Lower leg skin (tissue), 4 donors: ENCODE measurements at regions not wholly inside any gene's neighbourhood (a gene's known extent, or its start where the extent isn't known, plus 50 kb on each side); places are given as distances from the start of the nearest gene placed in this dataset.

Experiments used
- DNase-seq, 2 donors: peaks; one replicate each; pipeline ENCODE4 v3.0.0-alpha.2; 2019; ENCODE audit warnings: low spot score in 2 of 2
- H3K4me3 ChIP-seq: fragments of 200-600 bp; sonication (generic); 2 replicates; pipeline ENCODE4 v1.5.1; 2017; ENCODE audit warnings: mild to moderate bottlenecking, low read depth; ENCODE audit not compliant: poor library complexity, severe bottlenecking
- POLR2A ChIP-seq, 2 donors: fragments of 450-650 bp; IDR thresholded peaks; one replicate each; pipeline ENCODE4 v1.6.1; 2016 to 2017; ENCODE audit warnings: antibody characterized with exemption in 2 of 2, mild to moderate bottlenecking in 1 of 2, moderate library complexity in 1 of 2
- WGBS, 2 donors: methylation state at CpG; one replicate each; pipeline ENCODE4 v1.1.5; 2018; 5-methylcytosine and 5-hydroxymethylcytosine counted together
- intact Hi-C: fragments of 100-400 bp; cut with DNase I; formaldehyde crosslinking; loops from one replicate; pipeline ENCODE4 v1.15.0; 2023; ENCODE audit warnings: low total_unique reads
- TF ChIP-seq, protein P1 (sequence below), 3 donors: fragments of 450-650 bp; IDR thresholded peaks; one replicate each; pipeline ENCODE4 v1.5.1; 2016; ENCODE audit warnings: antibody characterized with exemption in 3 of 3, mild to moderate bottlenecking in 3 of 3, moderate library complexity in 2 of 3

DNA sequence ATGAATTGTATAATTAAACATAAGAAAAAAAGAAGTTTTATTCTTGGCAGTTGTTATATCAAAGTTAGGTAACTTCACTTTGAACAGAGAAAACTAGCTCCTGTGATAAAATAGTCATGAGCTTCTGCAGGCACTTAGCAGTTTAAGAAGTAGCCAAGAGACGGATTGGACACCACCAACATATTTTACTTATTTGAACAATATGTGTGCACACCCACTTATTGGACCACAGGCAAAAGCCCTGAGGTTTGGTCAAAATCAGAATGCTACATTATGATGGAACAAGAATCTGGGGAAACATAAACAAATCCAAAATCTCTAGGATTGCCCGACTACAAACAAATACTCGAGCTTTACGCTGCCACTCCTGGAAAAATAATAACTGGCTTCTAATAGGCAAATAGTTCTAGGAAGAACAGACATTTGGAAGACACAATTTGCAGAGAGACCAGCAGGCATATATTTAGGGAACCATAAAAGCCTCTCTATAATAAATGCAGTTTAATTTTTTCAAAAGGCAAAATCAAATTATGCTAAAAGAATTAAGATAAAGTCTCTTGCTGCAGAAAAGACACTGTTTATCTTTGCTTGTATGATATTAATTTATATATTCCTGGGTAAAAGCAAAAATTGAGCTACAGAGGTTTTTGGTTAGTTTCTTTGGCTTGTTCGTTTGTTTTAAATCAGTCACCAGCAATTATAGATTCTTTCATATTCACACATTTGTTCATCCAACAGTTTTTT, 117.9 kb downstream of the CDC42EP3 start:
- no peak for DNase-seq

DNA sequence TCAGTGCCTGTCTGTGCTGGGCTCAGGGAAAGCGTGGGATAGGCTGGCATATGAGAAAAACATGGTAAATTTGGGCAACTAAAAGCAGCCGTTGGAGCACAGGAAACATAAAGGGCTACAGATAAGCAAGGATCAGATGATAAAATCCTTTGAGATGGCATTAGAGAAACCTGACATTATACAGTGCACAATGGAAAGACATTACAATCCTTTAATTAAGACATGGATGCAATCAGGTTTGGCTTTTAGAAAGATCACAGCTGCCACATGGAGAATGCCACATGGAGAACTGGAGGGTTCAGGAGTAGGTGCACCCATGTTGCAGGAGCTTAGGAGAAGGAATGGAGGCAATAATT, 117.3 kb downstream of the CDC42EP3 start:
- intact Hi-C loops = no loop called here
- WGBS, 2 donors = 62% methylated on average over 2 of the region's 2 CpGs
- H3K4me3 ChIP-seq = no peak overlapping the region
- no peak for DNase-seq
- TF ChIP-seq, protein P1, sequence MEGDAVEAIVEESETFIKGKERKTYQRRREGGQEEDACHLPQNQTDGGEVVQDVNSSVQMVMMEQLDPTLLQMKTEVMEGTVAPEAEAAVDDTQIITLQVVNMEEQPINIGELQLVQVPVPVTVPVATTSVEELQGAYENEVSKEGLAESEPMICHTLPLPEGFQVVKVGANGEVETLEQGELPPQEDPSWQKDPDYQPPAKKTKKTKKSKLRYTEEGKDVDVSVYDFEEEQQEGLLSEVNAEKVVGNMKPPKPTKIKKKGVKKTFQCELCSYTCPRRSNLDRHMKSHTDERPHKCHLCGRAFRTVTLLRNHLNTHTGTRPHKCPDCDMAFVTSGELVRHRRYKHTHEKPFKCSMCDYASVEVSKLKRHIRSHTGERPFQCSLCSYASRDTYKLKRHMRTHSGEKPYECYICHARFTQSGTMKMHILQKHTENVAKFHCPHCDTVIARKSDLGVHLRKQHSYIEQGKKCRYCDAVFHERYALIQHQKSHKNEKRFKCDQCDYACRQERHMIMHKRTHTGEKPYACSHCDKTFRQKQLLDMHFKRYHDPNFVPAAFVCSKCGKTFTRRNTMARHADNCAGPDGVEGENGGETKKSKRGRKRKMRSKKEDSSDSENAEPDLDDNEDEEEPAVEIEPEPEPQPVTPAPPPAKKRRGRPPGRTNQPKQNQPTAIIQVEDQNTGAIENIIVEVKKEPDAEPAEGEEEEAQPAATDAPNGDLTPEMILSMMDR (IDR thresholded peaks at IDR 0.05) = no peak
- no peak for TF ChIP-seq POLR2A (IDR thresholded peaks at IDR 0.05)

More for the DNA sequence above, 117.9 kb downstream of the CDC42EP3 start:
- no peak overlapping the region for H3K4me3 ChIP-seq
- WGBS, 2 donors = 59 to 62% methylated on average over 5 of the region's 5 CpGs
- TF ChIP-seq, protein P1 (IDR thresholded peaks at IDR 0.05) = no peak
- no peak for TF ChIP-seq POLR2A (IDR thresholded peaks at IDR 0.05)
- intact Hi-C loops = loop anchor here (2.0 kb wide), 1 partner anchor 19 kb away; no protein-coding TSS in a partner anchor

DNA sequence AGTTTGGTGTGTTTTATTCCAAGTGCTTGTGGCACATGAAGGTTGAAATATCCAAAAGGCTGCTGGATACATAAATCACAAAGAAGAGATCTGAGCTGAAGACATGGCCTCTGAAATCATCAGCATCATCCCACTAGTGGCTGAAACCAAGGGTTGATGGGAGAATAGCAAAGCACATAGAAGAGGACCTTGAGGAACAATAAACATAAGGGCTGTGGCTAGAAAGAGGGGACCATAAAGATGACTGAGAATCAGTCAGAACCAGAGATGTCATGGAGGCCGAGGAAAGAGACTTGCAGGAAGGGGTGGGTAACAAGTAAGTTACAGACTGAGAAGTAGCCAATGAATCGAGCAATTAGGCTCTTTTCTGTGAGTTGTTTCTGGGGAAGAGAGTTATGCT, 116.8 kb downstream of the CDC42EP3 start:
- no peak for DNase-seq
- no peak for TF ChIP-seq POLR2A (IDR thresholded peaks at IDR 0.05)
- TF ChIP-seq, protein P1 (IDR thresholded peaks at IDR 0.05) = no peak
- intact Hi-C loops = no loop called here
- 87 to 89% methylated on average over 2 of the region's 2 CpGs for WGBS, 2 donors
- no peak overlapping the region for H3K4me3 ChIP-seq

DNA sequence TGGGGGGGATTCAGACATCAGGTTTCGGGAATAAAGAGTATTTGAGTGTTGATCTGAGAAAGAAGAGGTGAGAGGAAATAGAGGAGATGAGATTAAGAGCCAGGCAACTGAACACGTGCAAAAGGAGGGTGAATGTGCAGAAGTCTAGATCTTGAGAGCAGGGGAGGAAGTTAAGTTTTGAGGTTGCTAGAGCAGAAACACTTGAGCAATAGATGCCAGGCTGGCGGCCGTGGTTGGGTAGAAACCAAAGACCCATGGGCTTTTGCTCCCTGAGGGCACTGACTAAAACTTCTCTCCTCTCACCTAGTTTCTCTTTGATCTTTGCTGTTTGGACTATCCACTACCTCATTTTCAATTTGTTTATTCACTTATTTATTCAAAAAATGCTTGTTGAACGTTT, 116.0 kb downstream of the CDC42EP3 start:
- intact Hi-C loops = no loop called here
- no peak overlapping the region for H3K4me3 ChIP-seq
- 83 to 84% methylated on average over 5 of the region's 5 CpGs for WGBS, 2 donors
- no peak for TF ChIP-seq POLR2A (IDR thresholded peaks at IDR 0.05)
- TF ChIP-seq, protein P1 (IDR thresholded peaks at IDR 0.05) = no peak
- DNase-seq = no peak

DNA sequence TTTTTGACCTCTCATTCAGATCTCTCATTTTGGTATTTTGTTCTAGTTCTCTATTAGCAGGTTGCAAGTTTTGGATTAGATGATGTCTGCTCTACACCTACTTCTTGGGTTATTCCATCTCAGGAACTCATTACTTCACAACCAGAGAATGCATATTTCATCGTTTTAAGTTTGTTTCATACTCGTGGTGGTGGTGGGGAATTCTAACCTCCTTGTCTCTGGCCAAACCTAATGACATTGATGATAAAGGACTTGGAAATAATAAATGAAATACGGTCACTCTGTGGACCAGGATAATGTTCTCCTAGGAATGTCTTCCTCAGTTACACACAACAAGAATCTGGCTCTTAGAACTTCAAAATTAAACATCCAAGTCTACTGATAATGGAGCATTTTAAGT, 115.2 kb downstream of the CDC42EP3 start:
- intact Hi-C loops = no loop called here
- DNase-seq = no peak
- TF ChIP-seq, protein P1 (IDR thresholded peaks at IDR 0.05) = no peak
- no peak for TF ChIP-seq POLR2A (IDR thresholded peaks at IDR 0.05)
- H3K4me3 ChIP-seq = no peak overlapping the region
- 90 to 96% methylated on average over 3 of the region's 3 CpGs for WGBS, 2 donors

DNA sequence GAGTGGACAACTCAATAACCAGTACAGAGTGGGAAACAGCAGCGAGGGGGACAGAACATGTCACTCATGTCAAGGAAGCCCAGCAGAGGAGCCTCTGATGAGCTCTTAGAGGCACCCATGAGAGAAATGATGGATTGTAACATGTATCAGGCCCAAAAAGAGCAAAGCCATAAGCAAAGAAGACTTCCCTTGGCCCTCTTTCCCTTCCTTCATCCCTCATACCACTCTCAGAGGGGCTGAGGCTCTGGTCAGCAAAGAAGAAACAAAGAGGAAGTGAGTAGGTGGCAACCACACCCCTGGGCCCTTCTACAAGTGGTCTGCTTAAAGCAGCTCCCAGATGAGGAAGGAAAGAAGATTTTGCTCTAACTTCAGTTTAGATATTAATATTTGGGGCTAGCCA, 112.8 kb downstream of the CDC42EP3 start:
- no peak overlapping the region for H3K4me3 ChIP-seq
- intact Hi-C loops = no loop called here
- 93 to 95% methylated on average over 1 of the region's 1 CpG for WGBS, 2 donors
- no peak for DNase-seq
- TF ChIP-seq, protein P1 (IDR thresholded peaks at IDR 0.05) = no peak
- no peak for TF ChIP-seq POLR2A (IDR thresholded peaks at IDR 0.05)
